ENCODE measurements at regions not wholly inside any gene's neighbourhood (a gene's known extent, or its start where the extent isn't known, plus 50 kb on each side); places are given as distances from the start of the nearest gene placed in this dataset.

GRCh38 chr21:14826630-14827029 lies 238.2 kb downstream of the NRIP1 start:
- H3K4me3 ChIP-seq (IDR thresholded peaks at IDR 0.05; ENCODE audit: insufficient read depth, low read depth, low read length) = no peak overlapping the region
- no peak for TF ChIP-seq CTCF (conservative IDR thresholded peaks at IDR 0.05; ENCODE audit: low read depth, low read length)
- H3K4me1 ChIP-seq (ENCODE audit: low read depth, poor library complexity, severe bottlenecking) = peaks cover 27% of the 10 kb centered on the region
- no peaks in the 10 kb centered on the region for H3K27me3 ChIP-seq (ENCODE audit: insufficient read depth, low read depth)
- no peaks in the 10 kb centered on the region for H3K79me2 ChIP-seq (ENCODE audit: insufficient read depth, low read depth)
- H2AFZ ChIP-seq (ENCODE audit: low read depth) = no peak overlapping the region
- no peak overlapping the region for H3K27ac ChIP-seq
- no peaks in the 10 kb centered on the region for H4K20me1 ChIP-seq (ENCODE audit: insufficient read depth)
- no peaks in the 10 kb centered on the region for H3K36me3 ChIP-seq (ENCODE audit: insufficient read depth)
- no peak overlapping the region for H3K9ac ChIP-seq
- H3K4me2 ChIP-seq = no peak overlapping the region

- TF ChIP-seq CTCF (conservative IDR thresholded peaks at IDR 0.05; ENCODE audit: low read depth, low read length) = no peak
- Histone ChIP-seq H3K27me3 (ENCODE audit: insufficient read depth, low read depth) (no peaks in the 10 kb centered on the region), H3K27ac (peak overlapping the region; percentile 11; the same call in 1 of the 2 replicates), H3K79me2 (ENCODE audit: insufficient read depth, low read depth) (no peaks in the 10 kb centered on the region), H4K20me1 (ENCODE audit: insufficient read depth) (no peaks in the 10 kb centered on the region), H3K4me3 (IDR thresholded peaks at IDR 0.05; ENCODE audit: insufficient read depth, low read depth, low read length) (no peak overlapping the region), H3K36me3 (ENCODE audit: insufficient read depth) (no peaks in the 10 kb centered on the region), H3K9ac (no peak overlapping the region), H2AFZ (ENCODE audit: low read depth) (no peak overlapping the region), H3K4me1 (ENCODE audit: low read depth, poor library complexity, severe bottlenecking) (peaks cover 27% of the 10 kb centered on the region), H3K4me2 (peak overlapping the region; percentile 18)
These were observed 239.3 kb downstream of the NRIP1 start for GRCh38 chr21:14825514-14825974.

- Histone ChIP-seq H3K27me3 (ENCODE audit: insufficient read depth, low read depth) (no peaks in the 10 kb centered on the region), H2AFZ (ENCODE audit: low read depth) (no peak overlapping the region), H3K79me2 (ENCODE audit: insufficient read depth, low read depth) (no peaks in the 10 kb centered on the region), H3K4me3 (IDR thresholded peaks at IDR 0.05; ENCODE audit: insufficient read depth, low read depth, low read length) (no peak overlapping the region), H3K4me2 (no peak overlapping the region), H3K4me1 (ENCODE audit: low read depth, poor library complexity, severe bottlenecking) (peaks cover 27% of the 10 kb centered on the region), H4K20me1 (ENCODE audit: insufficient read depth) (no peaks in the 10 kb centered on the region), H3K36me3 (ENCODE audit: insufficient read depth) (no peaks in the 10 kb centered on the region), H3K27ac (no peak overlapping the region), H3K9ac (no peak overlapping the region)
- no peak for TF ChIP-seq CTCF (conservative IDR thresholded peaks at IDR 0.05; ENCODE audit: low read depth, low read length)
These were observed 240.7 kb downstream of the NRIP1 start for GRCh38 chr21:14824126-14824525.

GRCh38 chr21:14817311-14817710 lies 247.5 kb downstream of the NRIP1 start:
- Histone ChIP-seq H3K79me2 (ENCODE audit: insufficient read depth, low read depth) (no peaks in the 10 kb centered on the region), H3K36me3 (ENCODE audit: insufficient read depth) (no peaks in the 10 kb centered on the region), H3K4me2 (no peak overlapping the region), H3K27ac (no peak overlapping the region), H3K27me3 (ENCODE audit: insufficient read depth, low read depth) (no peaks in the 10 kb centered on the region), H4K20me1 (ENCODE audit: insufficient read depth) (no peaks in the 10 kb centered on the region), H3K4me1 (ENCODE audit: low read depth, poor library complexity, severe bottlenecking) (no peaks in the 10 kb centered on the region), H2AFZ (ENCODE audit: low read depth) (no peak overlapping the region), H3K9ac (no peak overlapping the region), H3K4me3 (IDR thresholded peaks at IDR 0.05; ENCODE audit: insufficient read depth, low read depth, low read length) (no peak overlapping the region)
- TF ChIP-seq CTCF (conservative IDR thresholded peaks at IDR 0.05; ENCODE audit: low read depth, low read length) = no peak
